ENCODE measurements at regions not wholly inside any gene's neighbourhood (a gene's known extent, or its start where the extent isn't known, plus 50 kb on each side); places are given as distances from the start of the nearest gene placed in this dataset.
"Not testable (repeated sequence)": the region's sequence is repeated elsewhere in the genome, so short reads cannot be mapped to it uniquely, and the experiment has no call there.

GRCh38 chr18:49693717-49694005 is 119.7 kb downstream of the ACAA2 start:
- DNase-seq, result no peak

- no peak for DNase-seq
Observed at GRCh38 chr18:49692906-49693716, 120.2 kb downstream of the ACAA2 start.

- DNase-seq, result no peak
Observed at GRCh38 chr18:49691177-49691608, 122.1 kb downstream of the ACAA2 start.

- no peak for DNase-seq
Observed at GRCh38 chr18:49690312-49690711, 123.0 kb downstream of the ACAA2 start.

GRCh38 chr18:49685231-49685942 is 123.5 kb downstream of the LIPG start:
- DNase-seq, result no peak

GRCh38 chr18:49682803-49683190 is 120.9 kb downstream of the LIPG start:
- DNase-seq, result not testable (repeated sequence)

GRCh38 chr18:49682173-49682802 is 120.4 kb downstream of the LIPG start:
- DNase-seq, result no peak

- DNase-seq, result no peak
Observed at GRCh38 chr18:49681387-49681786, 119.5 kb downstream of the LIPG start.

- no peak for DNase-seq
Observed at GRCh38 chr18:49678440-49678839, 116.6 kb downstream of the LIPG start.

- DNase-seq, result no peak
Observed at GRCh38 chr18:49677762-49678413, 116.0 kb downstream of the LIPG start.

GRCh38 chr18:49677081-49677480 is 115.2 kb downstream of the LIPG start:
- no peak for DNase-seq

- DNase-seq, result no peak
Observed at GRCh38 chr18:49673281-49673680, 111.4 kb downstream of the LIPG start.

GRCh38 chr18:49672853-49673252 is 111.0 kb downstream of the LIPG start:
- DNase-seq, result no peak

- no peak for DNase-seq
Observed at GRCh38 chr18:49669403-49669802, 107.5 kb downstream of the LIPG start.

- DNase-seq, result peak; percentile 58
Observed at GRCh38 chr18:49668574-49669275, 106.9 kb downstream of the LIPG start.

GRCh38 chr18:49667462-49667861 is 105.6 kb downstream of the LIPG start:
- no peak for DNase-seq

GRCh38 chr18:49666045-49666775 is 104.4 kb downstream of the LIPG start:
- DNase-seq, result no peak

GRCh38 chr18:49663899-49664890 is 102.3 kb downstream of the LIPG start:
- peak; percentile 80 for DNase-seq

GRCh38 chr18:49662506-49662905 is 100.6 kb downstream of the LIPG start:
- no peak for DNase-seq

- DNase-seq, result no peak
Observed at GRCh38 chr18:49658823-49659404, 97.1 kb downstream of the LIPG start.
